ENCODE measurements at regions not wholly inside any gene's neighbourhood (a gene's known extent, or its start where the extent isn't known, plus 50 kb on each side); places are given as distances from the start of the nearest gene placed in this dataset.

DNA sequence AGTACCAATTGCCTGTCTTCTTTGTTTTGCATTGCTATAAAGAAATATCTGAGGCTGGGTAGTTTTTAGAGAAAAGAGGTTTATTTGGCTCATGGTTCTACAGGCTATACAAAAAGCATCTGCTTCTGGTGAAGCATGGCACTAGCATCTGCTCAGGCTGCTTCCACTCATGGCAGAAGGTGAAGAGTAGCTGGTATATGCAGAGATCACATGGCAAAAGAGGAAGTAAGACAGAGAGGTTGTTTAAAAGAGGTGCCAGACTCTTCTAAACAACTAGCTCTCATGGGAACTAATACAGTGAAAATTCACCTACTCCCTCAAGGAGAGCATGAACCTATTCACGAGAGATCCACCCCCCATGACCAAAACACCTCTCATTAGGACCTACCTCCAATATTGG, 56.7 kb upstream of the GUCA2B start:
- no peak for DNase-seq

DNA sequence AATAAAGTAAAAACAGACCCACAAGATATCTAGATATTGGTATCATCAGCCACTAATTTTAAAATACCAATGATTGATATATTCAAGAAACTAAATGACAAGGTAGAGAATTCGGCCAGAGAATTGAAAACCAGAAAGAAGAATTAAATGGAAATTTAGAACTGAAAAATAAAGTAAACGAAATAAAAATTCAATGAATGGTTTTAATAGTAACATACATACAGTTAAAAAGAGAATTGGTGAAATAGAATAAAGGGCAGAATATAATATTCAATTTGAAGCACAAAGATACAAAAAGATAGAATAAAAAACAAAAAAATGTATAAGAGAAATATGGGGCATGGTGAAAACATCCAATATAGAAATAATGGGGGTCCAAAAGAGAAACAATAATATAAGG, 64.0 kb upstream of the GUCA2B start:
- DNase-seq, result no peak

DNA sequence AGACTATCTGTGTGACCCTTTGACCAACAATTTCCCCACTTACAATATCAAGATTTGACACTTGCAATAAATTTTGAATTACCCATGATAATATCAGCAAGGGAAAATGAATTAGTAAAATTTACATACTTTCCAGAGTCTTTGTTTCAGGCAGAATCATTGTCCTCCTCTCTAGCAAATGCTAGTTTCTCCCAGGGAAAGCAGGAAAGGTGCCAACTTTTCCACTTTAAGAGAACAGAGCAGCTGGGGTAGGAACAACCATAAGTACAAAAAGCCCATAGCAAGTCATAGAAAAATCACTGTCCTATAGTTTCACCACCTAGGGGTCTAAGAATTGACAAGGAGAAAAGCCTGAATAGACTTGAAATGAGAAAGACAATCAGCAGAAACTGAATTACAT, 67.1 kb upstream of the GUCA2B start:
- DNase-seq, result no peak

DNA sequence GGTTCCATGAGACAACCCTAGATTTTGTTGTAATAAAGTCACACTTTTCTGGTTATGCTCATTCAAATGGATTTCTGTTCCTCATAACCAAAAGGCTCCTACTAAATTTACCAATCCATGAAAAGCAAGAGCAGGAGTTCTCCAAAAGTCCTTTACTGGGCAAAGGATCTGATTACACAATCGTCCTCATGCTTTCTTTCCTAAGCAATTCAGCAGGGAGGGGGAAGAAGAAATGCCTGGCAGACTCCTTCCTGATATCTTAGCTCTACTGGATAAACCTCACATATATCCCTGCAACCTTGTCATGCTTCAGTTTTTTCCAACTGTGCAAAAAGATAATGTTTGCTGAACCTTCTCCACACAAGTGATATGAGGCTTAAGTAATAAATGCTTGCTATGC, 67.6 kb upstream of the GUCA2B start:
- DNase-seq, result peak; percentile 4

DNA sequence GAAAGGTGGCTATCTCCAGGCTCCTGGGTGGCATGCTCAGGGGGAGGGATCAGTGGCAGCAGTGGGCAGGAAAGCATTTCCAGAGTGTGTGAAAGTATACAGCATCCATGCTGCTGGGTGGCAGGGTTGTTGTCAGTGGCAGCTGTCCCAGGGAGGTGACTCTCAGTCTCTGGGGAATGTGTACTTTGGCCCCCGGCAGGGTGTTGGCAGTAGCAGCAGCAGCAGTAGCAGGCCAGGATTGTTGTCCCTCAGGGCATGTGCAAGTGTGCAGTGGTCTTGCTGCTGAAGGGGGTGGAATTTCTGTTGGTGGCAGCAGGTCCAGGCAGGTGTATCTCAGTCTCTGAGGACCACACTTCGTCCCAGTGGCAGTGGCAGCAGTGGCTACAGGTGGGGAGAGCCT, 71.7 kb upstream of the GUCA2B start:
- DNase-seq, result no peak

DNA sequence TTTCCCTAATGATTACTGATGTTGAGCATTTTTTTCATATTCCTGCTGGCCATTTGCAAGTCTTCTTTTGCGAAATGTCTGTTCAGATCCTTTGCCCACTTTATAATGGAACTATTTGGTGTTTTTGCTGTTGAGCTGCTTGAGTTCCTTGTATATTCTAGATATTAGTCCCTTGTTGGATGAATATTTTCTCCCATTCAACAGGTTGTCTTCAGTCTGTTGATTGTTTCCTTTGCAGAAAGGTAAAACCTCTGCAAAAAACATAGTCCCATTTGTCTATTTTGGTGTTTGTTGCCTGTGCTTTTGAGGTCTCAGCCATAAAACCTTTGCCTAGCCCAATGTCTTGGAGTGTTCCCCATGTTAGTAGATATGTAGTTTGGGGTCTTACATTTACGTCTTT, 78.0 kb upstream of the GUCA2B start:
- no peak for DNase-seq

DNA sequence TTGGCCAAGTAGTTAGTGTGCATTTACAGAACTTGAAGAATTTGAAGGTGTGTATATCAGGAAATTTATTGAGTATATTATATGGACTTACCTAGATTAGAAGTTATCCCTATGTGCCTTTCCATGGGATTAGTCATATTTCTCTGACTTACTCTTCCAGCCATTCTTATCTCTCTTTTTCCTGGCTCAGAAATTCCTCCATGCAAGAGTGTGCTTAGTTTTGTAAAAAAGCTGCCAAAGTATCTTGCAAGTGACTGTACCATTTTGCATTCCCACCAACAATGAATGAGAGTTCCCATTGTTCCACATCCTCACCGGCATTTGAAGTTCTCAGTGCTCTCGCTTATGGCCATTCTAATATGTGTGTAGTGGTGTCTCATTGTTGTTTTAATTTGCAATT, 82.2 kb upstream of the GUCA2B start:
- DNase-seq, result no peak

DNA sequence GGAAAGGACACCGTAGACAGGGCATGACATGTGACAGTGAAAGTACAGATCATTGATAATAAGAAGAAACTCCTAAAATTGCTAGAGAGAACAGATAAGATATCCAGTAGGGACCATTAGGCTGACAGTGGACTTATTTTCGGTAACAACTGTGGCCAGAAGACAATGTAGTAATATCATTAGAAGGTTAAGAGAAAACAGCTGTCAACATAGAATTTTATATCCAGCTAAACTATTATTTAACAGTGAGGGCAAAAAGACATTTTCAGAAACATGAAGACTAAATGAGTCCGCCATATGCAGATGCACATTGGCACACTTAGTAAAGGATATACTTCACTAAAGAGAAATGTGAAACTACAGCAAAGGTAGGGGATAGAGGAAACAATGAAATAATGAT, 95.4 kb upstream of the GUCA2B start:
- no peak for DNase-seq

DNA sequence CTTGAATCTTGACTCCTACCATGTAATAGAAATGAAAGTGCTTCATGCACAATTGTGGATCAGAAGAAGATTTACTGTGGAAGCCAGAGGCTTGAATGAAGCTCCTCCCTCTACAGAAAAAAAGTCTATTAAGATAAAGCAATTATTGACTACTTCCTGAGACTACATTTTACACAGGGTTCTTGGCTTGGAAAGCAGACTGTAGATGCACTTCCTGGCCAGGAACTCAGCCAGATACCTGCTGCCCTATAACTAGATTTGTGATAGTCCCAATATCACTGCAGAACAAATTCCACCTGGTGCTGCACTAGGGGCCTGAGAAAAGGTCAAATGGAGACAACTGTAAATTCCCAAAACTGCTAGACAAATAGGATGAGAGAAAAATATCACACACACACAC, 96.8 kb upstream of the GUCA2B start:
- DNase-seq, result no peak

DNA sequence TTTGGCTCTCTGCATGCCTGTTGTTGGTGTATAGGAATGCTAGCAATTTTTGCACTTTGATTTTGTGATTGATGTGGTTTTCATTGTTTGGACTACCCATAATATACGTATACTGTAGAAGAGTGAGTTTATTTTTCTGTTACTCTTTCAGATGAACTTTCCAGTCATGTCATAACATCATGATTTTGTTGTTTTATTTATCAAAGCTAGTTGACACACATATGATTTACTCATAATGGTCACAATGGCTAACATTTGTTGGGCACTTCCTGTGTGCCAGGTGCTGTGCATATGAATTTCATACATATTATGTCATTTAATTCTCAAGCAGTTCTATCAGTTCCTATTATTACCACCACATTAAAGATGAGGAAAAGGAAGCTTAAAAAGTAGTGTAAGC, 98.1 kb upstream of the GUCA2B start:
- no peak for DNase-seq

DNA sequence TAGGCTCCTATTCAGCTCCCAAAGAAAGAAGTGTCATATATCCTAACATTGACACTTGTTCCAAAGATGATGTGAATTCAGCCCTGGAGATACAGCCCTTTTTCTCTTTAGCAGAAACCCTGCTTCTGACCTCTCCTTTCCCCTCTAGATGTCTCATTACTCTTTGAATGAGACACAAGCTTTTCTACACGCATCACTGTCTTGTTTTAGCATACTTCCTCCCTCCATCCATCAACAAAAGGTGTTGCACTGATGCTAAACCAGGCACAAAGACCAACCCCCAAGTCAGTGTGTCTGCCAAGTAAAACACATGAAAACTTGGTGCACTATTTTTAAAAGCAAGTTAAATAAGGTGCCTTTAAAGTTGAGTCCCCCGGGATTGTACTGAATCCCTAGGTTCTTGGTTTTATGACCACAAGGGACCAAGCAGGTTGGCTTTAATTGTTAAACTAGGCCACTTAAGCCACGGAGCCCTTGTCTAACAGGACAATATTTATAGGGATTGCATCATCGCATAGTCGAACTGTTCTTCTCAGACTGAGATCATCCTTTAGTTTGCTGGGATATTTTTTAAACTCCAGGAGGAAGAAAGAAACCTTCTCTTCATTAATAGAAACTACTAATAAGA, 101.0 kb upstream of the GUCA2B start:
- no peak for DNase-seq

DNA sequence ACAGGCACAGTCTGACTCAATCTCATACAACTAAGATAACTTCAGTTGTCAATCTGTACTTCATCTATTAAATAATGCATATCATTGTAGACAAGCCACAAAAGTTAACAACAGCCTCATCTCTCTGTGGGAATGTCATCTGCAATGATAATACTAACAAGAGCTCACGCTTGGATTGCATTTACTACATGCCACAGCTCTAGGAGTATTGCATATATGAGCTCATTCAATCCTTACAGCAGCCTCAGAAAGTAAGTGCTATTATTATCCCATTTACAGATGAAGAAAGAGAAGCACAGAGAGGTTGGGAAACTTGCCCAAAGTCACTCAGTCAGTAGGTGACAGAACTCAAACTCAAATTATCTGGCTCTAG, 105.7 kb upstream of the GUCA2B start:
- no peak for DNase-seq

DNA sequence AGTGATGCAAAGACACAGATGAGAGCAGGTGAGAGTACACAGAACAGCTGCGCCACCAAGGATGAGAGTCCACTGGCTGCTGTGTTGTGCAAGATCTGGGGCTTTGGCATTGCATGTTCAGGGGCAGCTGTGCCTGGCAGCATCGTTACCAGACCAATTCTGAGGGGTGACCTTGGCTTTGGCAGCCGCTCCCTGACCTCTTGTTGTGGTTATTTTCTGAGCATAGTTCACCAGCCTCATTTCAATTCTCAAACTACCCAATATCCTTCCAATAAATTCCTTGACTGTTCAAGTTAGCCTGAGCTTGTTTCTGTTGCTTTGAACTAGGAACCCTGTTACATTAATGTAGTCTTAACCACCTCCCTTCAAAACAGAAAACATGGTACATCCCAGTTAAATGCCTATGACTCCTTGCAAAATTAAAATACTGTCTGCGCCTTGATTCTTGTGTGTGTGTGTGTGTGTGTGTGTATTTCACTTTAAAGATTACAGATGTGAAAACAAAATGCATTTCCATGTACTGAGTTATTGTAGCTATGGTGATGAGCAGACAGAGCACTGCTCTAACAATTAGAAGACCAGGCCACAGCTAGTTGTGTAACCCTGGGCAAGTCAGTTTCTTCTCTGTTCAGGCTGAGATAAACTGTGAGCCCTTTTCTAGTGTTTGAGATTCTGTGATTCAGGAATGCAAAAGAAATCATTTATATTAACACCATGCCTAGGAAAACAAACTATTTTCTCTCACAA, 106.3 kb upstream of the GUCA2B start:
- DNase-seq, result no peak

DNA sequence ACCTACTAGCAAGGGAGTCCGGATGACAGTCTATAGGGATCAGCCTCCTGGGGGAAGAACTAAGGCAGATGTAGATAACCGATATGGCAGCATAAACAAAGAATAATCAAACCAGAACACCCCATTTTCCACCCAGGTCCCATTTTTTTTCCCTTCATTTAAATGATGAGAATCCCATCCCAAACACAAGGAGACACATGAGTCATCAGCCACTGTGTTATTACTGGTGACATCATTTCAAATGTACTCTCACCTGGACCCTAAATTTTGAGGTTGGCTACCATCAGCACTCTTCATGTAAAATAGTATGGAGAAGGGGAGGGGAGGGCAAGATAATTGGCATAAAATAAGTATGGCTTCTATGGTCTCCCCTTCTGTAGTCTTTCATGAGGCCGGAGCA, 108.9 kb upstream of the GUCA2B start:
- no peak for DNase-seq

DNA sequence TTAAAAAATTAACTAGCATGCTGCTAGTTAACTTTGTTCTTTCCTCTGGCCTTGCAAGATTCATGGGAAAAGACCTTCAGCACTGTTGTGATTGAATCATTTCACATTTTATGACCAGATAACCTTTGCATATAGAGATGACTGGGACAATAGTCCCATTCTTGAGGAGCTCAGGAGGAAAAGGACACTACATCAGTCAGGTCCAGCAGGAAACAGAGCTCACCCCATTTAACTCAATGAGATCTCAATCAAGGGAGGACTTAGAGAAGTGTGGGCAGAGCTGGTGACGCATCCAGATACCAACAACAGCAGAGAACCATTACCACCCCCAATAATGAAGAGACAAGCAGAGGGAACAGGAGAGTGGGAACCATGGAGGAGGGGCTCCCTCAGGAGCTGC, 109.4 kb upstream of the GUCA2B start:
- DNase-seq, result no peak

DNA sequence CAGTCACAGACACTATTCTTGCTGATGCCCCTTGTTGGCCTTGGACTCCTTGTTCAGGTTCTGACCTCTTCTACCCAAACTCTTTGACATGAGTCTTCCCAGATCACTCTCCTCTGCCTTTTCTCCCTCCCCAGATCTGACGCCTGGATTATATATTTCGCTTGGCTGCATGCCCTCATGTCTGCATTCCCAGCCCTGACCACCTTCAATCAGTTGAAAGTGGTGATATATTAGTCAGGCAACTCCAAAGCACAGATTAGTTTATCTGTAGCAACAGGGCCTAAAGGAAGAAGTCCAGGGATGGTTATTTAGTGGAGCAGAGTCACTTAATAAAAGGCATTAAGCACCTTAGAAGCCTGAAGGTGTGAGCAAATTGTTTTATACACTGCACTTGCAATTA, 110.0 kb upstream of the GUCA2B start:
- DNase-seq, result peak; percentile 20

DNA sequence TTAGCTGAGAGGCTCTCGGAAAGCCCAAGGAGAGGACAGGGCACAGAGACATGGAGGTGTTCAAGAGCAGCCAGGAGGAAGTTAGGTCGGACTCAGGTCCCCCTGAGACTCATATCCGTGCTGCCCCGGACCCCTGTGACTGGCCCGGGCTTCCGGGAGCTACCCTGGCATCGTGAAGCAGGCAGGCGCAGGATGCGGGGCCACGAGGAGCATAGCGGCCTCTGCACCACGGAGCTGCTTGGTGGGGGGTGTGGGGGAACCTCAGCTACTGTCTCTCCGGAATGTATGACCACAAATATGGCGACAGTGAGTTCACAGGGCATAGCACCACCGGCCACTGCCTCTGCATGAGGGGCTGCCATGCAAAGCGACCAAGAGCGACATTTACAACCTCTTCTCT, 112.2 kb upstream of the GUCA2B start:
- DNase-seq, result no peak

DNA sequence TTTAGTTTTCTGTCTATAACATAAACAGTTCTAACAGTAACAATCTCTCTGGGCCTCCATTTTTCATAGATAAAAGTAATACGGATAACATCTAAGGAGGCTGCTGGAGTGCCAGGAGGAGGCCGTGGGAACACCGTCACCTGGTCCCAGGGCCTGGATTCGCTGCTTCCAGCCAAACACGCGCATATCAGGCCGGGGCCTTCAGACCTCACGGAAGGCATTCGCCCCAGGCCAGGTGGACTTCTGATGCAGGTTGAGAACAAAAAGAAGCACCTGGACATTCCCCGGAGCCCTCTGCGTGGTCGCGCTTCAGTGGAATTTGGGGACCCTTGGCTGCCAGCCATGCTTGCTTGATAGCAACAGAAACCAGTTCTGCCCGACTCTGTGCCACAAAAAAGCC, 113.1 kb upstream of the GUCA2B start:
- DNase-seq, result no peak

DNA sequence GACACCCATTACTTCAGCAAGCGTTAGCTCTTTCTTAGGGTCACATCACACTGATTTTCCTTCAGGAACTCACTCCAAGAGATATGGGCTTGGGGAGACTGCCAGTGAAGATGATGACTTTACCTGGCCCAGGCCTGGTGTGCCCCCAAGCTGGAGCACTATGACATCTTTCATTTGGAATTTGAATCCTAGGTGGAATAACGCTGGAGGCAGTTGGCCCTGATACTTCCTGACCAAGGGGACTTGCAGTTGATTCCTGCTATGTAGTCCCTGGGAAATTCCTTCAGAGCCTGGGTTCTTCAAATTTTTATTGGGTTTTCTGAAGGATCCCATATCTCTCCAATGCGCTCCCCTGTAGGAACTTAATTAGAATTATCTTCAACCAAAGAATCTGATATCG, 114.9 kb upstream of the GUCA2B start:
- DNase-seq, result no peak

DNA sequence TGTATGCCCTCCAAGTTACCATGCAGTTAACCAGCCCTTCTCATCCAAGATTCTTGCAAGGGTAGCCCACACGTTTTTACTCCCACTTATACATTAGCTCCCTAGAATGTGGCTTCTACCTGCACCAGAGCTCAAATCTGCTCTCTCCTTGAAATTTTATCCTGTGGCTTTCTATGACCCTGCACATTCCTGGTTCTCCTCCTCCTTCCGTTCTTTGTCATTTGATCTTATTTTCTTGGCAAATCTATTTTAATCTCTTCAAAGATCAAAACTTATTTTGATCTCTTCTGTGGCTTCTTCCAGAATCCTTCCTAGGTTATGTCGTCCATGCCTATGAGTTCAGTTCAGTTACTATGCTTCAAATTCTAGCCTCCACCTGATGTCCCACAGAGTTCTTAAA, 115.6 kb upstream of the GUCA2B start:
- no peak for DNase-seq

DNA sequence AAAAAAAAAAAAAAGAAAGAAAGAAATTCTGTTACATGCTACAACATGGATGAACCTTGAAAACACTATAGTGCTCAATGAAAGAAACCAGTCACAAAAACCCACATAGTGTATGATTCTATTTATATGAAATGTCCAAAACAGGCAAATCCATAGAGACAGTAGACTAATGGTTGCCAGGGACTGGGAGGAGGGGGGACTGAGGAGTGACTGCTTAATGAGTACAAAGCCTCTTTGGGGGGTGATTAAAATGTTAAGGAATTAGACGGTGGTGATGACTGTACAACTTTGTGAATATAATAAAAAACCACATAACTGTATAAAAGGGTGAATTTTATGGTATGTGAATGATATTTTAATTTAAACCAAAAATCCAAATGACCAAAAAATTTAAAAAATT, 116.0 kb upstream of the GUCA2B start:
- DNase-seq, result peak; percentile 71

DNA sequence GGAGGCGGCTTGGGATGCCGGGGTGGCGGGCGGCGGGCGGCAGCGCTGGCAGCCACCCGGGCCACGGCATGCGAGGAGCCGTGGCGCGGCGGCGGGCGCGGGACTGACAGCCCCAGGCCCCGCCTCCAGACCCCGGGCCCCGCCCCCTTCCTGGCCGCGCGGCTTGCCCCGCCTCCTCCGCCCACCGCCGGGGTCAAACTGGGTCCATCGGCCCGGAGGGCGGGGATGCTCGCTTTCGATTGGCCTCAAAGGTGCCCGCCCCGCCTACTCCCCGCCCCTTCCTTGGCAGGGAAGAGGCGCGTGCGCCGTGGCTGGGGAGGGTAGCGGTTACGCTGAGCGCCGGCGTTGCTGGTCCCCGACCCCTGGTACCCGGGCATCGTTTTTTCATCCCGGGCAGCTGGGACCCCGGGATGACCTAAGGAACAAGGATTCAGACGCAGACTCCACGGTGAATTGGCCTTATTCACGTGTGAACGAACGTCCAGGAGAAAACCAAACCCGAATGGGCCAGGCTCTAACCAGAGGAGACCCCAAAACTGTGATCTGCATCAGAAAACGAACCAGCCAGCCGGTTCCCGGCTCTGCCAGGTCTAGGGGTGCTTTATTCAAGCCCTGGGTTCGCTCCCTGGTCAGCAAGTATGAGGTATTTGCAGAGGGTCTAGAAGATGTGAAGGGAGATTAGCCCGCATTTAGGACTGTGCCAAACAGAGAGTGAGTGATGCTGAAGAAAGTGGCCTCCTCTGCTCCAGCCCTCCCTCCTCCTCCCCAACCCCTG, 117.2 kb upstream of the GUCA2B start:
- peak; percentile 93 for DNase-seq

DNA sequence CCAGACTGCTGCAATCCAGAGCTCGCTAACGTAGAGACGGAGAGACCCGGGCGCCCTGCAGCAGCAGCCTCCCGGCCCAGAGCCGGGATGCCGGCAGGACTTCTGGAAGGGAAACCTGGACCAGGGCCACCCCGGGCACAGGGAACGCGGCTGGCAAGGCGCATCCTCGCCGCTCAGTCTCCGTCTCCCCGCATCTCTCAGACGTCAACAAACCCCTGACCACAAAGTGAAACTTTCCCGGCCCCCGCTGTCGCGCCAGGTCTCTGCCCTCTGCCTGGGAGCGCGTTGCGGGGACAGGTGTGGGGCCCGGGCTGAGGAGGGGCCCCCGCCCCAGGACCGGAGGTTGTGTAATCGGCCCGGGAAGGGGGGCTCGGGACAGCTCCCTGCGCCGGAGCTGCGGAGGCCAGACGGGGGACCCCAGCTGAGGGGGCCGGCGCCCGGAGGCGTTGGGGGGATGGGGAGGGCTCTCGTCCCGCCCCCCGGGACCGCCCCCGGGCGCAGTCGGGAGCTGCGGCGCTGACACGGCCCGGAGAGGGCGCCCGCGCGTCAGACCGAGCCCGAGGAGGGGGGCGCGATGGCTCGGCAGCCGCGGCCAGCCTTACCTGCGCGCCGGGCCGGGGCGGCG, 116.6 kb upstream of the HIVEP3 start:
- peak; percentile 67 for DNase-seq

DNA sequence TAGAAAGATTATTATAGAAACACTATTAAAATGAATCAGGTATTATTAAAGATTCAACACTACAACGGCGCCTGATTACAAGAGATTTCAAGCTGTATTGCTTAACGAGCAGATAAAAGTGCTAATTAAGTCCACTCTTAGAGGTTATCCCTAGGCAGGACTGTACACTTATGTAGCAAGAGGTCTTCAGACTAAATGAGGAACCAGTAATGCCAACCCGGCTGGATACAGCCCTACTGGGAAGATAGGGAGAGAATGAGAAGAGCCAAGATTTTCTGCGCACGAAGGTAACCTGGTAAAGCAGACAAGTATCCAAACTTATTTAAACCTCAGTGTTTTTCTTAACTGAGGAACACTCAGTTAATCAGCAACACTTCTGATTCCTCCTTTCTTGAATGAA, 115.7 kb upstream of the HIVEP3 start:
- DNase-seq, result no peak

Data from fibroblast of skin of abdomen (primary cell).